Vagina (tissue), 2 donors: ENCODE measurements at regions not wholly inside any gene's neighbourhood (a gene's known extent, or its start where the extent isn't known, plus 50 kb on each side); places are given as distances from the start of the nearest gene placed in this dataset.

Source experiments
- POLR2A ChIP-seq, 2 donors: fragments of 450-650 bp; IDR thresholded peaks; one replicate each; pipeline ENCODE4 v1.6.1; 2017; ENCODE audit warnings: antibody characterized with exemption in 2 of 2, mild to moderate bottlenecking in 2 of 2, moderate library complexity in 2 of 2
- POLR2AphosphoS5 ChIP-seq, 2 donors: sonication (generic); formaldehyde crosslinking; IDR thresholded peaks; one replicate each; pipeline ENCODE4 v1.9.0; 2017; ENCODE audit warnings: antibody characterized with exemption in 2 of 2, mild to moderate bottlenecking in 2 of 2, low read depth in 1 of 2; ENCODE audit not compliant: insufficient read depth in 1 of 2
- TF ChIP-seq, protein P1 (sequence below), 3 experiments: fragments of 450-650 bp in 2 of 3; fragments of 200-600 bp in 1 of 3; sonication (generic) in 1 of 3; IDR thresholded peaks; one replicate each; pipeline ENCODE4 v1.5.1; 2017 to 2019; ENCODE audit warnings: antibody characterized with exemption in 3 of 3, mild to moderate bottlenecking in 2 of 3, moderate library complexity in 2 of 3

GRCh38 chr4:75135068-75135825 is 202.3 kb downstream of the PARM1 start:
- TF ChIP-seq POLR2A (IDR thresholded peaks at IDR 0.05) (no peak), POLR2AphosphoS5 (IDR thresholded peaks at IDR 0.05; ENCODE audit: insufficient read depth in 1 of 2, low read depth in 1 of 2) (no peak)
- TF ChIP-seq, protein P1, sequence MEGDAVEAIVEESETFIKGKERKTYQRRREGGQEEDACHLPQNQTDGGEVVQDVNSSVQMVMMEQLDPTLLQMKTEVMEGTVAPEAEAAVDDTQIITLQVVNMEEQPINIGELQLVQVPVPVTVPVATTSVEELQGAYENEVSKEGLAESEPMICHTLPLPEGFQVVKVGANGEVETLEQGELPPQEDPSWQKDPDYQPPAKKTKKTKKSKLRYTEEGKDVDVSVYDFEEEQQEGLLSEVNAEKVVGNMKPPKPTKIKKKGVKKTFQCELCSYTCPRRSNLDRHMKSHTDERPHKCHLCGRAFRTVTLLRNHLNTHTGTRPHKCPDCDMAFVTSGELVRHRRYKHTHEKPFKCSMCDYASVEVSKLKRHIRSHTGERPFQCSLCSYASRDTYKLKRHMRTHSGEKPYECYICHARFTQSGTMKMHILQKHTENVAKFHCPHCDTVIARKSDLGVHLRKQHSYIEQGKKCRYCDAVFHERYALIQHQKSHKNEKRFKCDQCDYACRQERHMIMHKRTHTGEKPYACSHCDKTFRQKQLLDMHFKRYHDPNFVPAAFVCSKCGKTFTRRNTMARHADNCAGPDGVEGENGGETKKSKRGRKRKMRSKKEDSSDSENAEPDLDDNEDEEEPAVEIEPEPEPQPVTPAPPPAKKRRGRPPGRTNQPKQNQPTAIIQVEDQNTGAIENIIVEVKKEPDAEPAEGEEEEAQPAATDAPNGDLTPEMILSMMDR (IDR thresholded peaks at IDR 0.05), result no peak
